HG03565 (cell line): ENCODE measurements at regions not wholly inside any gene's neighbourhood (a gene's known extent, or its start where the extent isn't known, plus 50 kb on each side); places are given as distances from the start of the nearest gene placed in this dataset.
"Not testable (repeated sequence)": the region's sequence is repeated elsewhere in the genome, so short reads cannot be mapped to it uniquely, and the experiment has no call there.

Experiments used
- ATAC-seq: cut with Tn5 transposase; IDR thresholded peaks from one replicate; pipeline ENCODE4 v1.9.1; 2021; ENCODE audit warnings: mild to moderate bottlenecking, moderate library complexity; ENCODE audit not compliant: unreplicated experiment

DNA sequence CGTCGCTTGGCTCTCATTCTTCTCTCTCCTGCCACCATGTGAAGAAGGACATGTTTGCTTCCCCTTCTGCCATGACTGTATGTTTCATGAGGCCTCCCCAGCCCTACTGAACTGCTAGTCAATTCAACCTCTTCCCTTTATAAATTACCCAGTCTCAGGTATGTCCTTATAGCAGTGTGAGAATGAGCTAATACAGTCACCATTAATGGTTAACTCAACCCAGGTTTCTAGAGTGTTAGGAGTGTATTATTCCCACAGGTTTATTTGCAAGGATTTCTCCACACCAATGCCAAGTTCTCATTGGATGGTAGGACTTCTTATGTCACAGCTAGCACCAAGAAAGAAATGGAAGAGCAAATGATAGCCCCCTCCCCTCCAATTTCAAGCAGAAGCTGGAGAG, 71.9 kb downstream of the DYNAP start:
- ATAC-seq = no peak

DNA sequence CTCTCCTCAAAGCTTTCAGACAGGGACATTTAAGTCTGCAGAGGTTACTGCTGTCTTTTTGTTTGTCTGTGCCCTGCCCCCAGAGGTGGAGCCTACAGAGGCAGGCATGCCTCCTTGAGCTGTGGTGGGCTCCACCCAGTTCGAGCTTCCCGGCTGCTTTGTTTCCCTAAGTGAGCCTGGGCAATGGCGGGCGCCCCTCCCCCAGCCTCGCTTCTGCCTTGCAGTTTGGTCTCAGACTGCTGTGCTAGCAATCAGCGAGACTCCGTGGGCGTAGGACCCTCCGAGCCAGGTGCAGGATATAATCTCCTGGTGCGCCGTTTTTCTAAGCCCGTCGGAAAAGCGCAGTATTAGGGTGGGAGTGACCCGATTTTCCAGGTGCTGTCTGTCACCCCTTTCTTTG, 78.7 kb downstream of the DYNAP start:
- ATAC-seq = not testable (repeated sequence)

DNA sequence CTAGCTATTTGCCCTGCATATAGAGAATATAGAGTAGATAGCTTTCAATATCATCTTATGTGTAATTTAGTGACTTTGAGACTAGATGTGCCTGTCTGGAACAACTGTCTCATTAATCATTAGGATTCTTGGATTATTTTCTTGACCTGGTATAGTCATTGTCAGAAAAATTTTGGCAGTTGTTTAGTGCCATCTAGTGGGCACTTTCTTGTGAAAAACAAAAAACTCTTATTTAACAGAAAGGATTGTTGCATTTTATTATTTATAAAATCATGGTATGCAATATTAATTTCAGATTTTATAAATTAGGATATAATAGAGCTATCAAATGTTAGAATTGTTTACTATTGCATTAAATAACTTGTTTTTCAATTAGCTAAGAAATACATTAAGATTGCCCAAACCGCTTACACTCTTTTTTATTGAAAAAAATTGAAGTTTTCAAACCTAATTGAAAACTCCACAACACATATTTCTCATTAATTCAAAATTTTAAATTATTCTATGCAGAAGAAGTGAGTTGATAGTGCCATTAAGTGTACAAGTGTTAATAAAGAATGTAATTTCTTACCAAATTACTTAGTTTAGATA, 80.3 kb downstream of the DYNAP start:
- no peak for ATAC-seq

DNA sequence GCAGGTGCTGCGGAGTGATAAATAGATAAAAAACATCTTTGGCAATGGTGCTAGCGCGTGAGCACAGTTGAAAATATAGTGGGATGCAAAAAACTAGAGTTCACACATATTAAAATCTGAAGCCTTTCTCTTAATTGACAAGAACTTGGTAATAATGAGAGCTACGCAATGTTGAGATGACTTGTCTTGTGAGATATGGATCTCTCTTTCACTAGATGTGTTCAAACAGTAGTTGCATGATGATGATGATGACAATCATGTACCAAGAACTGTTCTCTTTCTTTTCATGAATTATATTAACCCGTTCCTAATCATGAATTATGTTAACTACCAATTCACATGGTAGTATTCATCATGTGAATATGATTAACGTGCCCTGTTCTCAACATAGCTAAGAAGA, 81.1 kb downstream of the DYNAP start:
- no peak for ATAC-seq

DNA sequence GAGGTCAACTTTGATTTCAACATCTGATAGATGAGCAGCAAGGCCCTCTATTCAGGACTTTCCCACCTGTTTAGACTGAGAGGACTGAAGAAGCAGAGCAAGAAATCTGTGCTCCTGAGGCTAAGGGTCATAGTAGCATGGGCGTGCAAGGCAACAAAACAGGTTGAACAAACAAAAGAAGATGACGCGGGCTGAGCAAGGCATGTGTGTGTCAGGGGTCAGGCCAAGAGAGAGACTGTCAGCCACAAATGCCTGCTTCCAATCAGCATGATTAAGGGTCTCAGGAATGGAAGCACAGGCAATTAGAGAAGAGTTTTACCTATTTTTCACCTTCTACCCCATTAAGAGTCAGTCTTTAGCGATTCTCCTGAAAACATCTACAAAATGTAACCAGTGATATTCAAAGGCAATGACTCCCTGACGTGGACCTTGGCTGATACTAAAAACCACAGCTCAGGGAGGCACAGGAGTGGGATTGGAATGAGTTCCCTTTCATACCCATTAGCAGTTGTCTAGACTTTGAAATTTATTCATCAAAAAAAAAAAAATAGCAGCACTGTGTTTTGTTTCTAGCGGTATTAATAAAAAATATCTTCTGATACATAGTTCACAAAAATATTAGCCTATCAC, 81.9 kb downstream of the DYNAP start:
- ATAC-seq = no peak

DNA sequence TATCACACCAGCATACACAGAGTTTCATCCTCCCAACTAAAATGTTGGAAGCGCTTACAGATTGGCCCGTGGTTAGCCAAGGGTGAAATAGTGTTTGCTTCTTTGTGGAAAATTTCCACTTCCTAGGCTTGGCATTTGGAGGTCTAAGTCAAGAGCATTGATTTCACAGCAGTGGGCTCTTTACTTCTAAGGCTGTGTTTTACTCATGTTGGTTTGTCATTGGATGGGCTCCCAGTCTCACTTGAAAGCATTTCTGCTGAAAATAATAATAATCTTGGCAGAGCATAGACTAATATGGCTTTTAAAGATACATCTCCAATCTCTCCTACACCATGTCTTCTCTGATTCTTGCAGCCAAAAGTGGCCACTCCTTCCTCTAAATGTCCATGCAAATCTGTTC, 82.9 kb downstream of the DYNAP start:
- ATAC-seq = no peak

DNA sequence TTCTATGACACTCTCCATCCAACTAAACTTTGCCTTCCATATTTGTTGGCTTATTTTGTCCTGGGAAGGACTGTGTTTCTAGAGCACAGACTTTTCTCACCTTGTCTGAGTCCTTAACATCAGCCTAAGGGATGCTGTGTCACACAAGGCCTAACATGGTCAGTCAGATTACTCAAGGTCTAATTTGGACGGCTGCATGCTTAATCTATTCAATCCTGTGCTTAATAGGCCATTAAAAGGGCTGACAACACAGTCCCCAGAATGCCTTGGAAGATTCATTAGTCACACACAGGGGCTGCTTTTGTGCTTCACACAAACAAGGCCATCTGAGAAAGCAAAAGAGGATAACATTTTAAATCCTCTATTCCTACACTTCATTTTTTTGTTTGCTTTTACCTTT, 84.0 kb downstream of the DYNAP start:
- no peak for ATAC-seq

DNA sequence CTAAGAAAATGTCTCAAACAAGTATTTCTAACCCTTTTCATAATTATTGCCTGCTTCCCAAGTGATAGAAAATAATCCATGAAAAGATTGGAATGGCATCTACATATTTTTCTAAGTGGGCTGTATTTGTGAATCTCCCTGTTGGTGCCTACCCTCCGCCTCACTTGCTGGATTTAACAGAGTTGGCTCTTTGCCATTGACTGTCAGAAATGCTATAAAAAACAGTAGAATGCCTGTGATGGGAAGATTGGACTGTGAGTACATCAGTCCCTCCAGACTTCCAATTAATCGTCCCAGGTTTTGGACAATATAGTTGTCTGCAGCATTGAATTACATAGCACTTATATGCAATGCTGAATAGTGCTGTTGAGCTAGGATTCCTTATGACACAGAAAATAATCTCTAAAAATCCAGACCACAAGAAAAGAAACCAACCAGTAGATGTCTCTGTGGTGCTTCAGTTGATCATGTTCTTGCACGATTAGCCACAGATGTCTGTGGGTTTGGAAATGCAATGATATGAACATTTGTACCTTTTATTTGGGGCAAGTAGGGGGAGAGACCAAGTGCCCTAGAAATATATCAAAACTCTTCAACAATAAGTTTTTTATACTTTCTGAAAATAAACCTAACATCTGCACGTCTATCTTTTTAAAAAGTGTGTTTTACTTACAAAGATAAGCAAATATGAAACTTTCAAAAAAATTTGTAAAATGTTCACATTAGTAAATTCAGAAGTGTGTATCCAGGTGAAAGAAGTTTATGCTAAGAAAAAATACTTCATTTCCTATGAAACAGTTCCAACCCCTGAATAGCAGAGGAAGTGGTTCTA, 88.5 kb downstream of the DYNAP start:
- ATAC-seq = peak; percentile 56

DNA sequence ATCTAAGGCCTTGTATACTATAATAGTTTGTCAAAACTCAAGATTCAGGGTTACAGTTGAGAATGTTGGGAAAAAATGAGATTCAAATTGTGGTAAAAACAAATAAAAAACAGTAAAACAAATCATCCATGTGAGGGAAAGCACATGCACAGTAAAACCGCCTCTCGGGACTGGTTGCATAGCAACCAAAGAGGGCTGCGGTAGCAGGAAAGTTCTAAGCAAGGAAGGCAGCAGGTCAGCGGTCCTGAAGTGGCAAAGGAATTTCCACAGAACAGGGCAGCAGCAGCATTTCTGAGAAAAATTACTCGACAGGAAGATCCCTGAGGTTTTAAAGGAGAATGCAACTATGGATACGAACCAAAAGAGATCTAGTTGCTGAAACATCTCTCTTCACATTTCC, 93.7 kb downstream of the DYNAP start:
- ATAC-seq = no peak

DNA sequence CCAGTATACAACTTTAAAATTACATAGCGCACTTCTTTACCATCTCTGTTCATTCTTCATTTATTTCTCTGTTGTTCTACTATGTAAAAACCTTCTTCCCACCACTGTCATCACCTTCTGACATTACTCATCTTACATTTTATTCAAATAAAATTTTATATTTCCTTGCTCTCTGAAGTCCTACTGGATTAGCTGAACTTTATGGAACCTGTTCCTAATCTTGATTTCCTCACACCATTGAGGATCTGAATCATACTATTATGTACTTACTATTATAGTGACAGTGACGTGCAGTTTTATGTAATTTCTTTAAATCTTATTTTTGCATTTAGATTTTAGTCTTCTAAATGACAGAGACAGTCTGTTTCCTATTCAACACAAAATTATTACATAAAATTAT, 98.3 kb downstream of the DYNAP start:
- no peak for ATAC-seq

DNA sequence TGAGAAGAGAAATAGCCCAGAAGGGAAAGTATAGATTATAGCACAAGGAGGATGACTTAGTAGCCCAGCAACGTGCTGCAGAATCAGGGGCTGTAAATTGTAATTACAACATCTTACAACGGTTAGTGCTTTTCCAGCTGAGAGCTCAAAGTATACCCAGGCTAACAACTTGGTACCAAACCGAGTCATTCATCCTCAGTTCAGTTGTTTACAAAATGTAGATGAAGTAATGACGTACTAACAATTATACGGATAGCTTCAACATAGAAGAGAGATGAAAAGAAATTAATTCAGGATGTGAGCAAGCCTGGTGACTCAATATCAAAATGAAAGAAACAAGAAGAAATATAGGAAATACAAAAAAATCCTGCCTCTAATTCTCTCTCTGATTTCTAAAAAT, 99.2 kb downstream of the DYNAP start:
- no peak for ATAC-seq

DNA sequence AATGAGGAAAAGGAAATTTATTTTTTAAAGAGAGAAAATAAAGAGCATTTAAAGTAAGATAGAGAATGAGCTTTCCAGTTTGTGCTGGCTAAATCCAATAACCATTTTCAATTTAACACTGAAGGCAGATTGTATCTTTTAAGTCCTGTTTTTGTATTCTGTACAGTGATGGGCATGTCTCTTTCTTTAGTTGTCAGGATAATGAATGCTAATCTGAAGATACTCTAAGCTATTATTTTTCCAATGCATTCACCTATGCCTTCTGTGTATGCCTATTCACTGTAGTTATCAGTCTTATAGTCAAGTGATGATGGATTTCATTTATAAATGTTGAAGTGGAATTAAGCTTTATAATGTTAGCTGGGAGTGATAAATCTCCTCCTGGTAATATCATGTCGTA, 101.4 kb downstream of the DYNAP start:
- ATAC-seq = no peak

DNA sequence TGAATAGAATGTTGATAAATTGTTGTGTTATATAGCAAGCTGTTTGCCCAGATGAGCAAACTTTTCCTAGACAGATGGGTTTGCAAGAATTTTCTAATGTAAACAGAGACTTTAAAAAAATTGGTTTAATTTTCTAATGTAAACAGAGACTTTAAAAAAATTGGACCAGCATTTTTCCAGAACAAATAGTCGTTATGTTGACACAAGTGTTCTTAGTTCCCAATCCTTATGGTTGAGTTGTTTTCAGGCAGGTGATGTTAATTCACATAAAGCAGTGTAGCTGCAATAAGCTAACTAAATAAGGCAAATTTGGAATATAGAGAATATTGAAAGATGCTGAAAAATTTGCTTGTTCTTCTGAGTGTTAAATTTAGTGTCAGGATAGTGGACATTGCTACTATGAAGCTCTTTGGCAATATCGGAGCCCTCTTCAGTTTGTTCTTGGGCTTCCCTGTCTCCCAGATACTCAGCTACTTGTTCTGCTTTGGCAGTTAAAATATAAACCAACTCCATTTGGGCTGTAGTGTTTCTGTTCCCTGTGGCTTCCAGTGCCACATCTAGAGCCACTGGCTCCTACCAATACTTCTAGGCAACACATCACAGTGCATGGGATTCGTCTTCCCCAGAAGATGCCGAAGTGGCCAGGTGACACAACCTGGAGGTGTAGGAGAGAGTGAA, 105.7 kb downstream of the DYNAP start:
- ATAC-seq = no peak

DNA sequence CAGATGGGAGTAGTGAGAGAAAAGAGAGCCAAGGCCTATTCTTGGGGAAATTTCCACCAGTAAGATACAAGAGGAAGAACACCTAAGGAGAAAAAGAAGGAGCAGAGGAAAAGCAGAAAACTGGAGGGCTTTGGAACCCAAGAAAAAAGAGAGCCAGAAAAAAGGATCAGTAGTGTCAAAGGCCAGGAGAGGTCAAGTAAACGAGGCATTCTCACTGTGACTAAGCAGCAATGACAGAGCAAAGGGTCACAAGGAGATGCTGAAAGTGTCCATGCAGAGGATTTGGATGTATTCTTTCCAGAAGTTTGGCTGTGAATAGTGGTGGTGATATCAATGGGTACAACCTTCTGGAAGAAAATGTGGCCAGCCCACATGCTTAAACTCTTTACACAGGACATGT, 109.5 kb downstream of the DYNAP start:
- ATAC-seq = no peak

DNA sequence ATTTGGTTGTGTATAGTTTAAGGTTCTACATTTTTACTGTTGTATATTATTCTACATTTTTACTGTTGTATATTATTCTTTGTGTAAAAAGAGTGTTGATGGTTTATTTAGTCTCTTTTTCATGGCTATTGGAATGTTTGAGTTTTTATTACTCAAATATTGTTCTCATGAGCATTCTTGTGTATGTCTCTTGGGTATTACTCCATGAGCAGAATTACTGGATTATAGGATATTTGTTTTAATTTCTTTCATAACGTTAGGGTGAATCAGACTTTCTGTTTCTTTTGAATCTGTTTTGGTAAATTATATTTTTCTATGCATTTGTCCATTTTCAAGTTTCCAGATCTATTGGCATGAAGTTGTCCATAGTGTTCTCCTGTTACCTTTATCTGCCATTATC, 111.6 kb downstream of the DYNAP start:
- ATAC-seq = no peak

DNA sequence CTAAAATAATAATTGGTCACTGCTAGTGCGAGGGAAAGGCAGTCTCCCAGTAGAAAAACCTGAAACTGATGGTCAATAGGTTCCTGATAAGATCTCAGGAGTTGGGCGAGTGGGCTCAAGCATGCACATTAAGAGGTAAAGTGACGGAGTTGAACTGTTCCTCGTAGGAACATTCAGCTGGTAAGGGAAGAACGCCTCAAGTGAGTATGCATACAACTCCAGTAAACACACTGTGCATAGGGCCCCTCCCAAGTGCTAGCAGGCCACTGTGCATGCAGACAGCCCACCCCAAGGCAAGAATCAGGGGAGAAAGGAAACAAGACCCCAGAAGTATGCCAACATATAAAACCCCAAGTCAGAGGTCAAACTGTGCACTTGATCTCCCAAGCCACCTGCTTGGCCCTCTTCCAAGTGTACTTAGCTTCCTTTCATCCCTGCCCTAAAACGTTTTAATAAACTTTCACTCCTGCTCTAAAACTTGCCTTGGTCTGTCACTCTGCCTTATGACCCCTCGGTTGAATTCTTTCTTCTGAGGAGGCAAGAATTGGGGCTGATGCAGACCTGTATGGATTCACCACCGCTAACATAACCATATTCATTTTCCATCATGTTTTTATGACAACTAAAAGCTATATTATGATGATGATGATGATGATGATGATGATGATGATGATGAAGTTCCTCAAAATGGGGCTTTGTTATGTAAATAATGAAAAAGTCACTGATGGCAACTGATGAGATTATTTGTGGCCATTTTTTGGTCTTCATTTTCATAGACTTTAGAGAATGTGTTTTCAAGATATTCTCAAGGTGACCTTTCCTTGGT, 118.0 kb upstream of the RAB27B start:
- no peak for ATAC-seq

DNA sequence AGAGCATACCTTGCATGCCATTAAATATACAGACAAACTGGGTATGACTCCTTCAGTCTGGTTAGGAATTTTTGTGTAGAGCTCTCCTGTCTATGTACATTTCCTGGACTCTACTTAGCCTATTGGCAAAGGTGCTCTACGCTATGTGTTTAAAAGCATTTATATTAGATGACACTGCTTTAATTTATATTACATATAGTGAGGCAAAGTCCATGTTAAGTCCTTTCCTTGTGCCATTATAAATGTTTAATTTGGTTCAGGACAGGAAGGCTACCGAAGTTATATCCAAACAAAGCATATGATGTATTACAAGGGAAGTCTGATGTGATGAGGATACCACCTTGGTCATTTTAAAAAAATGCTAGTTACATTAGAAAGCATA, 117.4 kb upstream of the RAB27B start:
- ATAC-seq = no peak

DNA sequence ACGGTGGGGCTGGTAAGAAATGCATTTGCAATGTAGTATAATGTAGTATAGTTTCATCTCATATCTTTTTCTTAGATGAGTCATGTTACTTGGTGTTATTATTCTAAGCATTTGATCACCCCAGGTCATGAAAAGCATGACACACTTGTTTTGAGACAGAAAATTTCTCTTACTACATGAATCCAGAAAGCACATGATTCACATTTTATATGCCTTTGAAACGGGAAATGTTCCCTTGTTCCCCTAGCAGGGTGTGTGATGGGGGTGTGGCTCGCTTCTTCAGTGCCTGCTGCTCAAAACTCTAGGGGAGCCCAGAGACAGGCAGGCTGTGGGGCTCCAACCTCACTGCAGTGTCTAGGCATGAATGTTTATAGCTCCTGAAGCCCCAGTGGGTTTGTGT, 116.0 kb upstream of the RAB27B start:
- no peak for ATAC-seq

DNA sequence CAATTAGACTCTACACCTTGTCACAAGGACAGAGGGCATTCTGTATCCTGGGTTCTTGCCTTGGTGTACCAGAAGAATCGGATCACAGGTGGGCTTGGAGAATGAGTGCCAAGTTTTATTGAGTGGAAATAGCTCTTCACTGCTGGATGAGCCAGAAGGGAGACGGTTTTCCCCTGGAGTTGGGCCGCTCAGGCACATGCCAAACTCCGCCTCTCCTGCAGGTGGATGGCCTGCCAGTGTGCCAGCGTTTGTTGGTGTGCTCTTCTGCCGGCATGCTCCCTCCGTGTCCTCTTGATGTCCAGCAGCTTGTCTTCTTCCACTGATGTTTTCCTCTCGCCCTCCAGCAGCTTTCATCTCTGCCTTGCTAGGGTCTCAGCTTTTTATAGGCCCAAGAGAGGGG, 115.5 kb upstream of the RAB27B start:
- no peak for ATAC-seq

DNA sequence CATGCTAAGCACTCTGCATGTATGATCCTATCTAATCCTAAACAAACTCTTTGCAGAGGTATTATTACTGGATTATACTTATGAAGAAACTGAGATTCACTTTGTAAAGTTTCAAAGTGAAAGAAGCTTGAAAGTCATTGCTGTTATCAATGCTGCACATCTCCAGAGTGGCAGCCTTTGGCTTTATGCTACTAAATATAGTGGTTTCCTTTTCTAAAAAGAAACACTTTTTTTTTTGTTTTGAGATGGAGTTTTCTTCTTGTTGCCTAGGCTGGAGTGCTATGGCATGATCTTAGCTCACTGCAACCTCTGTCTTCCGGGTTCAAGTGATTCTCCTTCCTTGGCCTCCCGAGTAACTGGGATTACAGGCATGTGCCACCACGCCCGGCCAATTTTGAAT, 114.9 kb upstream of the RAB27B start:
- no peak for ATAC-seq

DNA sequence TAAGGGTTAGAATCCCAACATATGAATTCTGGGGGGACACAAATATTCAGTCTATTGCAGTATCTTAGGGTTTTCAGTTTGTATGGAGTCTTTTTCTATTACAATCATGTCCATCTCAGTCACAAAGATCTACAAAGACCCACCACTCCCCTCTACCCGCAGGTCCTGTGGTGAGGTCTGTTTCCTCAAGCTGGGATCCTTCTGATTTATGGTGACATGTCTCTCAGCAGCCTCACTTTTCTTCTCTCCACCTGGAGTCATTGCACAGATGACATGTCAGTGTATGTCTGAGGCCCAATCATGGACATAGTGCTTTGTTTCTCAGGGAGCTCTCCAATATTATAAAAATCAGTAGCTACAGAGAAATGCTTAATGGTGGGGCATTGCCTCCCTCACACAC, 113.4 kb upstream of the RAB27B start:
- ATAC-seq = no peak
